K562 (cell line): ENCODE measurements at regions not wholly inside any gene's neighbourhood (a gene's known extent, or its start where the extent isn't known, plus 50 kb on each side); places are given as distances from the start of the nearest gene placed in this dataset.

Experiments
- ATAC-seq: fragments of 200-7000 bp; cut with Tn5 transposase; 3 replicates; pipeline ENCODE4 v1.9.1; 2020; ENCODE audit warnings: moderate library complexity
- BruUV-seq: library from RNA; stranded (reverse); fragments of 400-500 nt; replicated peaks from 2 replicates; lab custom pipeline; 2021; lab: Mats Ljungman, UMichigan
- CTCF ChIA-PET: fragments of 300-600 bp; formaldehyde crosslinking; extraction: SDS; loops from one replicate; lab custom pipeline; 2021; ENCODE audit warnings: low intra/inter-chr PET ratio; lab: Yijun Ruan, JAX
- POLR2A ChIA-PET: fragments of 300-600, 350-650 bp; sonication (Branson Sonifier 250); formaldehyde crosslinking; extraction: SDS; loops from one replicate; lab custom pipeline; 2021; ENCODE audit warnings: antibody characterized with exemption, inconsistent platforms; lab: Yijun Ruan, JAX
- DNase-seq, 4 experiments: peaks; one replicate each; pipeline versions ENCODE4 v3.0.0 to v3.0.0-alpha.2; 2011 to 2018; ENCODE audit warnings: low spot score in 3 of 4, mixed read lengths in 3 of 4; ENCODE audit errors: extremely low read depth in 1 of 4
- FAIRE-seq: peaks from 2 replicates; lab custom pipeline; 2011; peaks lifted over from hg19 to GRCh38; lab: Jason Lieb, UNC
- H2AFZ ChIP-seq: 2 replicates; pipeline ENCODE4 v1.6.0; 2011; ENCODE audit warnings: low read depth, low read length, control low read depth, inconsistent platforms
- H3K27ac ChIP-seq: fragments of 200-600 bp; 3 replicates; pipeline ENCODE4 v1.8.0; 2011; ENCODE audit warnings: low read depth, mild to moderate bottlenecking, control low read depth, inconsistent platforms, low read length, moderate library complexity, mixed read lengths; ENCODE audit errors: extremely low read depth
- H3K27me3 ChIP-seq, 2 experiments: fragments of 300-600 bp in 1 of 2; 2 replicates in 1 of 2; 3 replicates in 1 of 2; pipeline versions ENCODE4 v1.6.0 to v1.8.0; 2011; ENCODE audit warnings: inconsistent platforms in 2 of 2, low read length in 2 of 2, mild to moderate bottlenecking in 1 of 2, mixed read lengths in 1 of 2, moderate library complexity in 1 of 2; ENCODE audit not compliant: control insufficient read depth in 2 of 2, insufficient read depth in 2 of 2
- H3K36me3 ChIP-seq: fragments of 300-600 bp; 3 replicates; pipeline ENCODE4 v1.8.0; 2011; ENCODE audit warnings: mild to moderate bottlenecking, low read length, inconsistent platforms; ENCODE audit not compliant: control insufficient read depth, insufficient read depth
- H3K4me1 ChIP-seq, 2 experiments: fragments of 200-600 bp in 1 of 2; replicated peaks in 1 of 2; 2 replicates in 1 of 2; 3 replicates in 1 of 2; pipeline versions ENCODE4 v1.5.1 to v1.8.0; 2011; ENCODE audit warnings: inconsistent platforms in 2 of 2, low read length in 2 of 2, mild to moderate bottlenecking in 1 of 2, mixed read lengths in 1 of 2, moderate library complexity in 1 of 2; ENCODE audit not compliant: control insufficient read depth in 2 of 2, insufficient read depth in 2 of 2
- H3K4me2 ChIP-seq: 2 replicates; pipeline ENCODE4 v1.6.1; 2011; ENCODE audit warnings: low read length, control low read depth, inconsistent platforms, mixed read lengths; ENCODE audit not compliant: insufficient read depth
- H3K4me3 ChIP-seq: fragments of 200-600 bp; sonication (generic), shearing (Covaris generic); 2 replicates; pipeline ENCODE4 v1.5.1; 2016; ENCODE audit warnings: control low read depth, inconsistent platforms
- H3K79me2 ChIP-seq: fragments of 200-600 bp; 3 replicates; pipeline ENCODE4 v1.8.0; 2011; ENCODE audit warnings: low read length, inconsistent platforms; ENCODE audit not compliant: control insufficient read depth, insufficient read depth
- H3K9ac ChIP-seq, 2 experiments: 2 replicates each; pipeline versions ENCODE4 v1.6.0 to v1.6.1; 2011; ENCODE audit warnings: low read depth in 2 of 2, low read length in 2 of 2, control low read depth in 1 of 2, inconsistent platforms in 1 of 2, mild to moderate bottlenecking in 1 of 2, mixed read lengths in 1 of 2; ENCODE audit not compliant: insufficient read depth in 1 of 2
- H3K9me1 ChIP-seq: one replicate; pipeline ENCODE4 v1.6.0; 2011; ENCODE audit warnings: inconsistent platforms, mild to moderate bottlenecking, low read length, moderate library complexity; ENCODE audit not compliant: control insufficient read depth, insufficient read depth
- H3K9me3 ChIP-seq: replicated peaks from 2 replicates; pipeline ENCODE4 v1.5.1; 2011; ENCODE audit warnings: low read depth, low read length, inconsistent platforms; ENCODE audit not compliant: control insufficient read depth, insufficient read depth
- H4K20me1 ChIP-seq: replicated peaks from 2 replicates; pipeline ENCODE4 v1.6.1; 2011; ENCODE audit warnings: low read length, inconsistent platforms, mixed read lengths; ENCODE audit not compliant: control insufficient read depth, insufficient read depth
- FOXA1 ChIP-seq: fragments of 450-650 bp; IDR thresholded peaks from 2 replicates; pipeline ENCODE4 v1.6.1; 2016; ENCODE audit warnings: mild to moderate bottlenecking, borderline replicate concordance
- NFYB ChIP-seq: IDR thresholded peaks from 2 replicates; pipeline ENCODE4 v1.6.1; 2011; ENCODE audit warnings: mild to moderate bottlenecking, moderate library complexity; ENCODE audit not compliant: insufficient read length; ENCODE audit errors: extremely low read depth
- OTX1 ChIP-seq: fragments of 450-650 bp; formaldehyde crosslinking; IDR thresholded peaks from 2 replicates; pipeline ENCODE4 v1.4.0; 2022; ENCODE audit warnings: mild to moderate bottlenecking
- PCBP1 ChIP-seq: fragments of 200-400 bp; formaldehyde crosslinking; IDR thresholded peaks from 2 replicates; pipeline ENCODE4 v1.6.1; 2018; ENCODE audit warnings: mild to moderate bottlenecking, low read depth, low read length; ENCODE audit not compliant: poor library complexity, severe bottlenecking
- PHF8 ChIP-seq: fragments of 200-600 bp; sonication (generic); IDR thresholded peaks from 2 replicates; pipeline ENCODE4 v1.6.1; 2012; ENCODE audit warnings: mixed run types, mild to moderate bottlenecking, inconsistent platforms, low read length, moderate library complexity, borderline replicate concordance
- ZNF444 ChIP-seq: fragments of 250-450 bp; sonication (Bioruptor Pico); IDR thresholded peaks from 2 replicates; pipeline ENCODE4 v1.4.0; 2020; ENCODE audit warnings: mild to moderate bottlenecking, moderate library complexity
- WGBS: fragments of 100-300 bp; shearing (Covaris generic); methylation state at CpG from one replicate; pipeline ENCODE4 v1.1.6; 2016; ENCODE audit warnings: low coverage, mixed read lengths; ENCODE audit not compliant: insufficient coverage; ENCODE audit errors: missing lambda C conversion rate; 5-methylcytosine and 5-hydroxymethylcytosine counted together
- in situ Hi-C: fragments of 300-500 bp; cut with MboI; formaldehyde crosslinking; loops from 4 replicates; pipeline ENCODE4 v1.15.0; 2018; ENCODE audit warnings: inconsistent platforms, mixed read lengths
- intact Hi-C: fragments of 100-400 bp; cut with micrococcal nuclease; formaldehyde crosslinking; loops from 2 replicates; pipeline ENCODE4 v1.14.2; 2022
- TF ChIP-seq, protein P1 (sequence below), 2 experiments: fragments of 450-650 bp; IDR thresholded peaks; 2 replicates each; pipeline ENCODE4 v1.6.1; 2018; ENCODE audit warnings: mild to moderate bottlenecking in 2 of 2, low read depth in 1 of 2; ENCODE audit not compliant: partially characterized antibody in 2 of 2

DNA sequence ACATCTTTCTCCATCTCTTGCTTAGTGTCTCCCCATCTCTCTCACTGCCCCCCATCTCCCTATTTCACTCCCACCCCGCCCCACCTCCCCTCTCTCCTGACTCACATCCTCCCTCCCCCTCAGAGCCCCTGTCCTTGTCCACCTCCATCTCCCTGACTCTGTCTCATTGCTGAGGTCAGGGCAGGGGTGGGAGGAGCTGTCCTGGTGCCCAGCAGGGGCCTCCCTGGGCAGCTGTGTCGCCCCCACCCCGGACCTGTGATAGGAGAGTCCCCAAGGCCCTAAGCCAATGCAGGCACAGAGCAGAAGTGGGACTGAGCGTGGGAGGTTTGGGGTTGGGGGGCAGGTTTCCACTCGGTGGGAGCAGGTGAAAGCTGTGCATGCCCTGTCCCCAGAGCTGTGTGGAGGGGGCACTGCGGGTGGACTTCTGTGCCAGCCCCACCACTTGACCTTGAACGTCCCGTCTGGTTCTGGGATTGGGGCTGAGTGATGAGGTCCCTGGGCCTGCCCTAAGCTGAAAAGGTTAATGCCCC lies 210.8 kb downstream of the TBC1D2B start:
- in situ Hi-C loops = no loop called here
- no peak overlapping the region for H3K4me3 ChIP-seq
- peaks cover 16% of the 10 kb centered on the region for H4K20me1 ChIP-seq
- peaks cover 8 to 67% of the 10 kb centered on the region in 2 experiments; a peak in 4 of 5 replicates for H3K27me3 ChIP-seq
- 0% methylated on average over 6 of the region's 8 CpGs for WGBS
- TF ChIP-seq NFYB (no peak), FOXA1 (no peak), PCBP1 (no peak), ZNF444 (CRISPR knock-in tag) (no peak)
- intact Hi-C loops = no loop called here
- no peaks in the 10 kb centered on the region for H3K36me3 ChIP-seq
- FAIRE-seq = no peak
- no peak for ATAC-seq
- no TSS peak for BruUV-seq
- H3K9me3 ChIP-seq = no peaks in the 10 kb centered on the region
- DNase-seq = no peak
- POLR2A ChIA-PET = interaction anchor here (0.5 kb wide), 1 partner anchor 85 kb away, joined by 3 read pairs; no protein-coding TSS in a partner anchor
- H3K27ac ChIP-seq = no peak overlapping the region
- CTCF ChIA-PET = no interaction called here
- no peaks in the 10 kb centered on the region for H3K79me2 ChIP-seq
- no peak overlapping the region for H3K9ac ChIP-seq
- no peaks in the 10 kb centered on the region for H3K9me1 ChIP-seq
- H3K4me1 ChIP-seq = peaks cover 0 to 27% of the 10 kb centered on the region in 2 experiments; a peak in 2 of 5 replicates
- no peak overlapping the region for H3K4me2 ChIP-seq
- no peak overlapping the region for H2AFZ ChIP-seq

DNA sequence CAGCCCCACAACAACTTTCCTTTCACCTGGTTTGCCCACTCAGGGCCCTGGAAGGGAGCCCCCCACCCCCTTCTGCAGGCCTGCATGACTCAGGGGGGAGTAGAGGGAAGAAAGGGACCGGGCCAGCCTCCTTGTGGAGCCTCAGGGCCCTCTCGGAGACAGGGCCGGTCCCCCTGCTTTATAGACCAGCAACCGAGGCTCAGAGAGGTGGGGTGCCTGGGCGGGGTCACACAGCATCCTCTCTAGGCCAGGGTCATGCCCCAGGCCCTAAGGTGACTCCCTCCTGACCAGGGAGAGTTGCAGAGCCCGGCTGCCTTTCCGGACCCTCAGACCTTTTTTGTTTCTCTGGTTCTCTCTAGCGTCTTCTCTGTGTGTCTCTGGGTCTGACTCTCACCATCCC lies 211.3 kb downstream of the TBC1D2B start:
- ATAC-seq (no peak), DNase-seq (no peak), FAIRE-seq (no peak)
- H3K4me1 ChIP-seq = peaks cover 0 to 22% of the 10 kb centered on the region in 2 experiments; a peak in 2 of 5 replicates
- no peak for TF ChIP-seq OTX1
- TF ChIP-seq, protein P1, sequence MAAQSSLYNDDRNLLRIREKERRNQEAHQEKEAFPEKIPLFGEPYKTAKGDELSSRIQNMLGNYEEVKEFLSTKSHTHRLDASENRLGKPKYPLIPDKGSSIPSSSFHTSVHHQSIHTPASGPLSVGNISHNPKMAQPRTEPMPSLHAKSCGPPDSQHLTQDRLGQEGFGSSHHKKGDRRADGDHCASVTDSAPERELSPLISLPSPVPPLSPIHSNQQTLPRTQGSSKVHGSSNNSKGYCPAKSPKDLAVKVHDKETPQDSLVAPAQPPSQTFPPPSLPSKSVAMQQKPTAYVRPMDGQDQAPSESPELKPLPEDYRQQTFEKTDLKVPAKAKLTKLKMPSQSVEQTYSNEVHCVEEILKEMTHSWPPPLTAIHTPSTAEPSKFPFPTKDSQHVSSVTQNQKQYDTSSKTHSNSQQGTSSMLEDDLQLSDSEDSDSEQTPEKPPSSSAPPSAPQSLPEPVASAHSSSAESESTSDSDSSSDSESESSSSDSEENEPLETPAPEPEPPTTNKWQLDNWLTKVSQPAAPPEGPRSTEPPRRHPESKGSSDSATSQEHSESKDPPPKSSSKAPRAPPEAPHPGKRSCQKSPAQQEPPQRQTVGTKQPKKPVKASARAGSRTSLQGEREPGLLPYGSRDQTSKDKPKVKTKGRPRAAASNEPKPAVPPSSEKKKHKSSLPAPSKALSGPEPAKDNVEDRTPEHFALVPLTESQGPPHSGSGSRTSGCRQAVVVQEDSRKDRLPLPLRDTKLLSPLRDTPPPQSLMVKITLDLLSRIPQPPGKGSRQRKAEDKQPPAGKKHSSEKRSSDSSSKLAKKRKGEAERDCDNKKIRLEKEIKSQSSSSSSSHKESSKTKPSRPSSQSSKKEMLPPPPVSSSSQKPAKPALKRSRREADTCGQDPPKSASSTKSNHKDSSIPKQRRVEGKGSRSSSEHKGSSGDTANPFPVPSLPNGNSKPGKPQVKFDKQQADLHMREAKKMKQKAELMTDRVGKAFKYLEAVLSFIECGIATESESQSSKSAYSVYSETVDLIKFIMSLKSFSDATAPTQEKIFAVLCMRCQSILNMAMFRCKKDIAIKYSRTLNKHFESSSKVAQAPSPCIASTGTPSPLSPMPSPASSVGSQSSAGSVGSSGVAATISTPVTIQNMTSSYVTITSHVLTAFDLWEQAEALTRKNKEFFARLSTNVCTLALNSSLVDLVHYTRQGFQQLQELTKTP (IDR thresholded peaks at IDR 0.05; ENCODE audit: low read depth in 1 of 2, partially characterized antibody in 2 of 2) = no peak
- no peak for TF ChIP-seq PHF8
- POLR2A ChIA-PET = no interaction called here
- H3K4me2 ChIP-seq = no peak overlapping the region
- peaks cover 8 to 71% of the 10 kb centered on the region in 2 experiments; a peak in 4 of 5 replicates for H3K27me3 ChIP-seq
- CTCF ChIA-PET = no interaction called here
- H3K9ac ChIP-seq = no peak overlapping the region
- in situ Hi-C loops = no loop called here
- no TSS peak for BruUV-seq
- no peaks in the 10 kb centered on the region for H3K79me2 ChIP-seq
- H3K9me3 ChIP-seq = no peaks in the 10 kb centered on the region
- no peaks in the 10 kb centered on the region for H3K9me1 ChIP-seq
- no peak overlapping the region for H3K4me3 ChIP-seq
- H4K20me1 ChIP-seq = peaks cover 16% of the 10 kb centered on the region
- no peak overlapping the region for H3K27ac ChIP-seq
- intact Hi-C loops = no loop called here
- no peak overlapping the region for H2AFZ ChIP-seq
- H3K36me3 ChIP-seq = no peaks in the 10 kb centered on the region
- WGBS = 0% methylated on average over 6 of the region's 8 CpGs
